Fibroblast of lung (primary cell): ENCODE measurements at regions not wholly inside any gene's neighbourhood (a gene's known extent, or its start where the extent isn't known, plus 50 kb on each side); places are given as distances from the start of the nearest gene placed in this dataset.

Source experiments
- EZH2 ChIP-seq: IDR thresholded peaks from 2 replicates; pipeline ENCODE4 v1.5.1; 2012; ENCODE audit warnings: low read length, control low read depth, mild to moderate bottlenecking; ENCODE audit errors: missing control alignments
- TF ChIP-seq, protein P1 (sequence below), 2 donors: IDR thresholded peaks in 1 of 2; conservative IDR thresholded peaks in 1 of 2; 1 replicate in 1 of 2; 2 replicates in 1 of 2; pipeline ENCODE4 v1.5.1; 2011 to 2012; ENCODE audit warnings: low read length in 2 of 2, control low read depth in 1 of 2, inconsistent platforms in 1 of 2, low read depth in 1 of 2, mild to moderate bottlenecking in 1 of 2

DNA sequence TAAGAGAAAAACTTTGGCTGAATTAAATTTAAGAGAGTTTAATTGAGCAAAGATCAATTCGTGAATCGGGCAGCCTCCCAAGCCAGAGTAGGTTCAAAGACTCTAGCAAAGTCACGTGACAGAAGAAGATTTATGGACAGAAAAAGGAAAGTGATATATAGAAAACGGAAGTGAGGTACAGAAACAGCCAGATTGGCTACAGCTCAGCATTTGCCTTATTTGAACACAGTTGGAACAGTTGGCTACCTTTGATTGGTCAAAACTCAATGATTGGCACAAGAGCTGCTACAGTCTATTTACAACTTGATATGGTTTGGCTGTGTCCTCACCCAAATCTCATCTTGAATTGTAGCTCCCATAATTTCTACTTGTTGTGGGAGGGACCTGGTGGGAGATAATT, 102.6 kb downstream of the PLG start:
- TF ChIP-seq, protein P1, sequence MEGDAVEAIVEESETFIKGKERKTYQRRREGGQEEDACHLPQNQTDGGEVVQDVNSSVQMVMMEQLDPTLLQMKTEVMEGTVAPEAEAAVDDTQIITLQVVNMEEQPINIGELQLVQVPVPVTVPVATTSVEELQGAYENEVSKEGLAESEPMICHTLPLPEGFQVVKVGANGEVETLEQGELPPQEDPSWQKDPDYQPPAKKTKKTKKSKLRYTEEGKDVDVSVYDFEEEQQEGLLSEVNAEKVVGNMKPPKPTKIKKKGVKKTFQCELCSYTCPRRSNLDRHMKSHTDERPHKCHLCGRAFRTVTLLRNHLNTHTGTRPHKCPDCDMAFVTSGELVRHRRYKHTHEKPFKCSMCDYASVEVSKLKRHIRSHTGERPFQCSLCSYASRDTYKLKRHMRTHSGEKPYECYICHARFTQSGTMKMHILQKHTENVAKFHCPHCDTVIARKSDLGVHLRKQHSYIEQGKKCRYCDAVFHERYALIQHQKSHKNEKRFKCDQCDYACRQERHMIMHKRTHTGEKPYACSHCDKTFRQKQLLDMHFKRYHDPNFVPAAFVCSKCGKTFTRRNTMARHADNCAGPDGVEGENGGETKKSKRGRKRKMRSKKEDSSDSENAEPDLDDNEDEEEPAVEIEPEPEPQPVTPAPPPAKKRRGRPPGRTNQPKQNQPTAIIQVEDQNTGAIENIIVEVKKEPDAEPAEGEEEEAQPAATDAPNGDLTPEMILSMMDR (conservative IDR thresholded peaks at IDR 0.05 in 1 of 2, IDR thresholded peaks at IDR 0.05 in 1 of 2; ENCODE audit: low read depth in 1 of 2, low read length in 2 of 2) = no peak
- TF ChIP-seq EZH2 = no peak
